ENCODE measurements at regions not wholly inside any gene's neighbourhood (a gene's known extent, or its start where the extent isn't known, plus 50 kb on each side); places are given as distances from the start of the nearest gene placed in this dataset.
A peak's percentile ranks its signal among the peaks of the same experiment; 100 is the strongest.

DNA sequence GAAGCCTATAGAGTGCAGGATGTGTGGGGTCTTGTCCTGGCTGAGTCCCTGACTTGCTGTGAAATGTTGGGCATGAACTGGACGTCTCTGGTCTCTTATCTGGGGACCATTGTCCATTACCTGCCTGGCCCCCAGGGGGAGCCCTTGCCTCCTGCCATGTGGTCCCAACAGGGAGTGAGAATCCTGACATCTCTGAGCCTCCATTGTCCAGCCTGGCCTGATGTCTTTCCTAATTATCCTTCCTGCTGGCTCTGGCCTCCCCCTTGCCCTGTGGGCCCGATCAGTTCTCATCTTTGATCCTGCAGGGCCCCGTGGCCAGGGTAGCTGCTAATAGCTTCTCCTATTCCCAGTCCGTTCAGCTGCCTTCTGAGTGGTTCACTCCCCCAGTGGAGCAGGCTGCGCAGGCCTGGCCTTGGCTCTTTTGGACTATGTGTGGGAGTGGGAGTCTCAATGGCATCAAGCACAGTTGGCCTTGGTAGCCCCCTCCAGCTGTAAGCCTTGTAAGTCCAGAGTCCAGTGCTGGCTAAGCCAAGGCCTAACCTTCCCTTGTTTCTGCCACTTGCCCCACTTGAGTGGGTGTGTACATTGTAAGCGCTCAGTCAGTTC, 77.9 kb upstream of the RALY start:
- H3K4me3 ChIP-seq (ENCODE audit: low read depth, low read length) = no peak overlapping the region
- no peak for DNase-seq (ENCODE audit: low read depth)
- TF ChIP-seq, protein P1, sequence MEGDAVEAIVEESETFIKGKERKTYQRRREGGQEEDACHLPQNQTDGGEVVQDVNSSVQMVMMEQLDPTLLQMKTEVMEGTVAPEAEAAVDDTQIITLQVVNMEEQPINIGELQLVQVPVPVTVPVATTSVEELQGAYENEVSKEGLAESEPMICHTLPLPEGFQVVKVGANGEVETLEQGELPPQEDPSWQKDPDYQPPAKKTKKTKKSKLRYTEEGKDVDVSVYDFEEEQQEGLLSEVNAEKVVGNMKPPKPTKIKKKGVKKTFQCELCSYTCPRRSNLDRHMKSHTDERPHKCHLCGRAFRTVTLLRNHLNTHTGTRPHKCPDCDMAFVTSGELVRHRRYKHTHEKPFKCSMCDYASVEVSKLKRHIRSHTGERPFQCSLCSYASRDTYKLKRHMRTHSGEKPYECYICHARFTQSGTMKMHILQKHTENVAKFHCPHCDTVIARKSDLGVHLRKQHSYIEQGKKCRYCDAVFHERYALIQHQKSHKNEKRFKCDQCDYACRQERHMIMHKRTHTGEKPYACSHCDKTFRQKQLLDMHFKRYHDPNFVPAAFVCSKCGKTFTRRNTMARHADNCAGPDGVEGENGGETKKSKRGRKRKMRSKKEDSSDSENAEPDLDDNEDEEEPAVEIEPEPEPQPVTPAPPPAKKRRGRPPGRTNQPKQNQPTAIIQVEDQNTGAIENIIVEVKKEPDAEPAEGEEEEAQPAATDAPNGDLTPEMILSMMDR (IDR thresholded peaks at IDR 0.05; ENCODE audit: insufficient read depth, low read depth, low read length) = peak; percentile 50

DNA sequence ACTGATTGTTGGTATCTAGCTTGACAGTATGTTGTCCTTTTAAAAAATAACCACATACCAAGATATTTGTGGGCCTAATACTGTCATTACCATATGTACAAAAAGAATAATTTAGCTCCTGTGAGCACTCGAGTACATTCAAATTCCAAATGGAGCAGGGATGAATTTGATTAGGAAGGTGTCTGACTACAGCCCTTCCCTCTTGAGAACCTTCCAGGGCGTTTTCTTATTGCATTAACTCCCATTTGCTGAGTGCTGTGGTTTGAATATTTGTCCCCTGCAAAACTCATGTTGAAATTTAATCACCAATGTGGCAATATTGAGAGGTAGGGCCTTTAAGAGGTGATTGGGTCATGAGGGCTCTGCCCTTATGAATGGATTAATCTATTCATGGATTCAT, 76.9 kb upstream of the RALY start:
- TF ChIP-seq, protein P1 (IDR thresholded peaks at IDR 0.05; ENCODE audit: insufficient read depth, low read depth, low read length) = no peak
- no peak for DNase-seq (ENCODE audit: low read depth)

DNA sequence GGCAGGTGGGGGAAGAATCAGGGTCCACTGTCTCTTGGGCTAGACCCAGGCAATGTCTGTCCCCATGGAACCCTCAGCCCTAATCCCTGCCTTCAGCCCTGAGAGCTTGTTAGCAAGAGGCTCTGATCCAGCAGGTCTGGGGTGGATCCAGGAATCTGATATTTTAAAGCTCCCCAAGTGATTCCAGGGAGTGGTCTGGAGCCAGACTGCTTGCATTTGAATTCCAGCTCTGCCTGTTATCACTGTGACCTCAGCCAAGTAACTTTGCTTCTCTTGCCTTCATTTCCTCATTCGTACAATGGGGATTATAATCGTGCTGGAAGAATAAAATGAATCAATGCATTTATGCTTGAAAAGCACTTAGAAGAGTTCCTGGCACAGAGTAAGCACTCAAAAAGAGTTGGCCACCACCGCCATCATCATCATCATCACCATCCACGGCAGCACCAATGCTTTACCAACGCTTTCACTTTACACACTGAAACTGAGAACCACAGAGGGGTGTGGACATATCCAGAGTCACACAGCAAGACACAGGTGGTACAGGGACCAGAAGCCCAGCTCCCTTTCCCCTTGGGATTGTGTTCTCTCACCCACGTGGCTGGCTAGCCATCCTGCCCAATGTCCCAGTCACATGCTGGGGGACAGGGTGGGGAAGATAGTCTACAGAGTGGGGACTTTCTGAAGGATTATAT, 75.7 kb upstream of the RALY start:
- TF ChIP-seq, protein P1 (IDR thresholded peaks at IDR 0.05; ENCODE audit: insufficient read depth, low read depth, low read length) = no peak
- no peak for DNase-seq (ENCODE audit: low read depth)
- no peak overlapping the region for H3K4me3 ChIP-seq (ENCODE audit: low read depth, low read length)

More for the DNA sequence above, 76.9 kb upstream of the RALY start:
- H3K4me3 ChIP-seq (ENCODE audit: low read depth, low read length) = no peak overlapping the region

DNA sequence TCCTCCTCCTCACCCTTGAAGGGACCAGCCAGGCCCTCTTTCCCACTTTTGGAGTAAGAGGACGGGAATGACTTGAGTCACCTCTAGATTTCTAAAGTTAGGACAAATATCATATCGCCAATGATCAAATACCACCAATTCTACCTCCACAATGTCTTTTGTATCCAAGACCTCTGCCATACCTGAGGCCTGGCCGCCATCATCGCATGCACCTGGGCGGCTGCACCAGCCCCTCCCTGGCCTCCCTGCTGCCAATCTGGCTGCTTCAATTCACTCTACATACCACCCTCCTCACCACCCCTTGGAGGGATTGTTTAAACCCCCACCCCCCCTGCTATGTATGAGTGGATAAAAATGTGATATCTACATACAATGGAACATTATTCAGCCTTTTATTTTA, 75.0 kb upstream of the RALY start:
- H3K4me3 ChIP-seq (ENCODE audit: low read depth, low read length) = no peak overlapping the region
- no peak for DNase-seq (ENCODE audit: low read depth)
- TF ChIP-seq, protein P1 (IDR thresholded peaks at IDR 0.05; ENCODE audit: insufficient read depth, low read depth, low read length) = no peak

DNA sequence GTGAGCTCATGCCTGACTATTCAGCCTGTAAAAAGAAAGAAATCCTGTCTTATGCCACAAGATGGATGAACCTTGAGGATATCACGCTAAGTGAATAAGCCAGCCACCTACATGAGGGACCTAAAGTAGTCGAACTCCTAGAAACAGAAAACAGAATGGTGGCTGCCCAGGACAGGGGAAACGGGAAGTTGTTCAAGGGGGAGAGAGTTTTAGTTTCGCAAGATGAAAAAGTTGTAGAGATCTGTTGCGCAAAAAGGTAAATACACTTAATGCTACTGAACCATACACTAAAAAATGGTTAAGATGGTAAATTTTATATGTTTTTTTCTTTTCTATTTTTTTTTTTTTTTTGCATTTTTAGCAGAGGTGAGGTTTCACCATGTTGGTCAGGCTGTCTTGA, 74.1 kb upstream of the RALY start:
- no peak for DNase-seq (ENCODE audit: low read depth)
- TF ChIP-seq, protein P1 (IDR thresholded peaks at IDR 0.05; ENCODE audit: insufficient read depth, low read depth, low read length) = no peak
- H3K4me3 ChIP-seq (ENCODE audit: low read depth, low read length) = no peak overlapping the region

DNA sequence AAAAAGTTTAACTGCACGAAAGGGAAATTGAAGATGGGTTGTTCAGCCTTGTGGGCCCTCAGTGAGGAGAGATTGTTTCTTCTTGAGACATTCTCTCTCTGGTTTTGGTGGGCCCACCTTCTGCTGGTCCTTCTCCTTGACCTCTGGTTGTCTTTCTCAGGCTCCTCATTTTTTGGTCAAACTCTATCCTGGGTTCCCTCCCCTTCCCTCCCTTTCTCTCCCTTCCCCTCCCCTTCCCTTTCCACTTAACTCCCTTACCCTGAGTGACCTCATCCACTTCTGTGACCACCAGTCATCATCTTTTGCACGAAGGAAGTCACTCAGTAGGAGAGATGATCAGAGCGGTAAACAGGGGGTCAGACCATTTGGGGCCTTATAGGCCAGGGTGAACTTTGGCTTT, 71.5 kb upstream of the RALY start:
- no peak for DNase-seq (ENCODE audit: low read depth)
- TF ChIP-seq, protein P1 (IDR thresholded peaks at IDR 0.05; ENCODE audit: insufficient read depth, low read depth, low read length) = no peak
- no peak overlapping the region for H3K4me3 ChIP-seq (ENCODE audit: low read depth, low read length)
